Liver (tissue), 7 donors: ENCODE measurements at regions not wholly inside any gene's neighbourhood (a gene's known extent, or its start where the extent isn't known, plus 50 kb on each side); places are given as distances from the start of the nearest gene placed in this dataset.
A peak's percentile ranks its signal among the peaks of the same experiment; 100 is the strongest.

Experiments used
- DNase-seq: peaks from one replicate; pipeline ENCODE4 v3.0.0-alpha.2; 2017; ENCODE audit warnings: low spot score
- H3K27ac ChIP-seq, 2 donors: one replicate each; pipeline ENCODE4 v1.7.0; 2013; ENCODE audit warnings: inconsistent platforms in 2 of 2, low read length in 2 of 2, control low read depth in 1 of 2, low read depth in 1 of 2, mild to moderate bottlenecking in 1 of 2
- H3K27me3 ChIP-seq, 4 donors: one replicate each; pipeline versions ENCODE4 v1.6.1 to v1.7.0; 2013; ENCODE audit warnings: low read length in 3 of 4, inconsistent platforms in 1 of 4, mild to moderate bottlenecking in 1 of 4, moderate library complexity in 1 of 4; ENCODE audit not compliant: control insufficient read depth in 4 of 4, insufficient read depth in 4 of 4
- H3K36me3 ChIP-seq, 4 donors: one replicate each; pipeline versions ENCODE4 v1.6.1 to v1.7.0; 2013; ENCODE audit warnings: low read length in 3 of 4, mild to moderate bottlenecking in 3 of 4, low read depth in 1 of 4, moderate library complexity in 1 of 4; ENCODE audit not compliant: control insufficient read depth in 4 of 4, insufficient read depth in 3 of 4
- H3K4me1 ChIP-seq, 4 donors: one replicate each; pipeline versions ENCODE4 v1.6.1 to v1.7.0; 2013; ENCODE audit warnings: low read length in 3 of 4, mild to moderate bottlenecking in 3 of 4, moderate library complexity in 1 of 4; ENCODE audit not compliant: control insufficient read depth in 4 of 4, insufficient read depth in 4 of 4
- H3K4me3 ChIP-seq, 3 donors: one replicate each; pipeline versions ENCODE4 v1.6.1 to v1.7.0; 2013; ENCODE audit warnings: low read length in 3 of 3, control low read depth in 1 of 3, low read depth in 1 of 3, mild to moderate bottlenecking in 1 of 3
- H3K9ac ChIP-seq, 2 donors: one replicate each; pipeline ENCODE4 v1.7.0; 2013; ENCODE audit warnings: low read length in 2 of 2, mild to moderate bottlenecking in 2 of 2, moderate library complexity in 2 of 2, control low read depth in 1 of 2, low read depth in 1 of 2
- H3K9me3 ChIP-seq, 4 donors: one replicate each; pipeline versions ENCODE4 v1.6.1 to v1.7.0; 2013; ENCODE audit warnings: low read length in 3 of 4; ENCODE audit not compliant: control insufficient read depth in 4 of 4
- EGR1 ChIP-seq, 2 donors: IDR thresholded peaks; 2 replicates each; pipeline ENCODE4 v1.6.1; 2016 to 2018; ENCODE audit warnings: antibody characterized with exemption in 2 of 2, low read depth in 2 of 2
- FOXA2 ChIP-seq: IDR thresholded peaks from 2 replicates; pipeline ENCODE4 v1.6.1; 2016; ENCODE audit warnings: antibody characterized with exemption
- GABPA ChIP-seq, 2 donors: IDR thresholded peaks in 1 of 2; conservative IDR thresholded peaks in 1 of 2; 2 replicates each; pipeline ENCODE4 v1.6.1; 2016; ENCODE audit warnings: antibody characterized with exemption in 2 of 2, mild to moderate bottlenecking in 1 of 2, moderate library complexity in 1 of 2
- HNF4A ChIP-seq, 2 donors: conservative IDR thresholded peaks; 2 replicates each; pipeline ENCODE4 v1.6.1; 2016; ENCODE audit warnings: antibody characterized with exemption in 2 of 2, mild to moderate bottlenecking in 2 of 2
- HNF4G ChIP-seq: IDR thresholded peaks from 2 replicates; pipeline ENCODE4 v1.6.1; 2016; ENCODE audit warnings: antibody characterized with exemption
- JUND ChIP-seq, 2 donors: IDR thresholded peaks; 2 replicates each; pipeline ENCODE4 v1.6.1; 2016; ENCODE audit warnings: antibody characterized with exemption in 2 of 2
- MAX ChIP-seq: IDR thresholded peaks from 2 replicates; pipeline ENCODE4 v1.6.1; 2016; ENCODE audit warnings: antibody characterized with exemption
- RAD21 ChIP-seq, 2 donors: IDR thresholded peaks; 2 replicates each; pipeline ENCODE4 v1.6.1; 2016; ENCODE audit warnings: antibody characterized with exemption in 2 of 2, mild to moderate bottlenecking in 2 of 2
- RXRA ChIP-seq, 2 donors: IDR thresholded peaks; 2 replicates each; pipeline ENCODE4 v1.6.1; 2017 to 2018; ENCODE audit warnings: antibody characterized with exemption in 2 of 2, mild to moderate bottlenecking in 1 of 2
- TAF1 ChIP-seq: conservative IDR thresholded peaks from 2 replicates; pipeline ENCODE4 v1.6.1; 2016; ENCODE audit warnings: antibody characterized with exemption, mild to moderate bottlenecking
- YY1 ChIP-seq: IDR thresholded peaks from 2 replicates; pipeline ENCODE4 v1.6.1; 2016; ENCODE audit warnings: antibody characterized with exemption, mild to moderate bottlenecking
- WGBS: extraction: QIAGEN DNeasy Blood & Tissue Kit; methylation state at CpG from one replicate; pipeline ENCODE4 v1.1.7; 2013; 5-methylcytosine and 5-hydroxymethylcytosine counted together
- TF ChIP-seq, protein P1 (sequence below): IDR thresholded peaks from 2 replicates; pipeline ENCODE4 v1.6.1; 2016; ENCODE audit warnings: antibody characterized with exemption, mild to moderate bottlenecking
- TF ChIP-seq, protein P2 (sequence below): IDR thresholded peaks from 2 replicates; pipeline ENCODE4 v1.6.1; 2016; ENCODE audit warnings: antibody characterized with exemption
- TF ChIP-seq, protein P3 (sequence below): IDR thresholded peaks from 2 replicates; pipeline ENCODE4 v1.6.1; 2016; ENCODE audit warnings: antibody characterized with exemption
- donor health status: healthy.
- donor health status: healthy.
- donor health status: healthy.
- donor health status: healthy.

GRCh38 chr11:10925149-10925926 lies 67.5 kb upstream of the ZBED5 start:
- no peak overlapping the region for H3K27ac ChIP-seq
- H3K4me3 ChIP-seq = no peak overlapping the region
- 73% methylated on average over 6 of the region's 6 CpGs for WGBS

DNA sequence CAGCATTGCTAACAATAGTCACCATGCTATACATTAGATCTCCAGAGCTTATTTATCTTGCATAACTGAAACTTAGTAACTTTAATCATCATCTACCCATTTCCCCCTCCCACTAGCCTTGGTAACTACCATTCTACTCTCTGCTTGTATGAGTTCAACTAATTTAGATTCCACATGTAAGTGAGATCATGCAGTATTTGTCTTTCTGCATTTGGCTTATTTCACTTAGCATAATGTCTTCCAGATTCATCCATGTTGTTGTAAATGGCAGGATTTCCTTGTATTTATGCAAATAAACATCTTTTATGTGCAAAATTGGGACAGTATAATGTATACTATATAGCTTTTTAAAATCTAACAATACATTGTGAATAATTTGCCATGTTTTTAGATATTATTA lies 66.0 kb upstream of the ZBED5 start:
- Histone ChIP-seq H3K9ac (no peak overlapping the region), H3K36me3 (no peaks in the 10 kb centered on the region), H3K9me3 (no peaks in the 10 kb centered on the region), H3K27ac (no peak overlapping the region), H3K4me1 (peaks cover 0 to 12% (median 11%) of the 10 kb centered on the region in 4 donors), H3K27me3 (no peaks in the 10 kb centered on the region), H3K4me3 (no peak overlapping the region)
- no peak for DNase-seq
- TF ChIP-seq FOXA2 (no peak), TAF1 (no peak), RXRA (IDR thresholded peaks at IDR 0.05) (no peak), HNF4A (conservative IDR thresholded peaks at IDR 0.05) (no peak), JUND (IDR thresholded peaks at IDR 0.05) (no peak), MAX (no peak), HNF4G (no peak), EGR1 (IDR thresholded peaks at IDR 0.05; ENCODE audit: low read depth in 2 of 2) (no peak), YY1 (no peak), RAD21 (IDR thresholded peaks at IDR 0.05) (no peak), GABPA (IDR thresholded peaks at IDR 0.05 in 1 of 2, conservative IDR thresholded peaks at IDR 0.05 in 1 of 2) (no peak)
- TF ChIP-seq, protein P1, sequence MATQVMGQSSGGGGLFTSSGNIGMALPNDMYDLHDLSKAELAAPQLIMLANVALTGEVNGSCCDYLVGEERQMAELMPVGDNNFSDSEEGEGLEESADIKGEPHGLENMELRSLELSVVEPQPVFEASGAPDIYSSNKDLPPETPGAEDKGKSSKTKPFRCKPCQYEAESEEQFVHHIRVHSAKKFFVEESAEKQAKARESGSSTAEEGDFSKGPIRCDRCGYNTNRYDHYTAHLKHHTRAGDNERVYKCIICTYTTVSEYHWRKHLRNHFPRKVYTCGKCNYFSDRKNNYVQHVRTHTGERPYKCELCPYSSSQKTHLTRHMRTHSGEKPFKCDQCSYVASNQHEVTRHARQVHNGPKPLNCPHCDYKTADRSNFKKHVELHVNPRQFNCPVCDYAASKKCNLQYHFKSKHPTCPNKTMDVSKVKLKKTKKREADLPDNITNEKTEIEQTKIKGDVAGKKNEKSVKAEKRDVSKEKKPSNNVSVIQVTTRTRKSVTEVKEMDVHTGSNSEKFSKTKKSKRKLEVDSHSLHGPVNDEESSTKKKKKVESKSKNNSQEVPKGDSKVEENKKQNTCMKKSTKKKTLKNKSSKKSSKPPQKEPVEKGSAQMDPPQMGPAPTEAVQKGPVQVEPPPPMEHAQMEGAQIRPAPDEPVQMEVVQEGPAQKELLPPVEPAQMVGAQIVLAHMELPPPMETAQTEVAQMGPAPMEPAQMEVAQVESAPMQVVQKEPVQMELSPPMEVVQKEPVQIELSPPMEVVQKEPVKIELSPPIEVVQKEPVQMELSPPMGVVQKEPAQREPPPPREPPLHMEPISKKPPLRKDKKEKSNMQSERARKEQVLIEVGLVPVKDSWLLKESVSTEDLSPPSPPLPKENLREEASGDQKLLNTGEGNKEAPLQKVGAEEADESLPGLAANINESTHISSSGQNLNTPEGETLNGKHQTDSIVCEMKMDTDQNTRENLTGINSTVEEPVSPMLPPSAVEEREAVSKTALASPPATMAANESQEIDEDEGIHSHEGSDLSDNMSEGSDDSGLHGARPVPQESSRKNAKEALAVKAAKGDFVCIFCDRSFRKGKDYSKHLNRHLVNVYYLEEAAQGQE = no peak
- TF ChIP-seq, protein P2, sequence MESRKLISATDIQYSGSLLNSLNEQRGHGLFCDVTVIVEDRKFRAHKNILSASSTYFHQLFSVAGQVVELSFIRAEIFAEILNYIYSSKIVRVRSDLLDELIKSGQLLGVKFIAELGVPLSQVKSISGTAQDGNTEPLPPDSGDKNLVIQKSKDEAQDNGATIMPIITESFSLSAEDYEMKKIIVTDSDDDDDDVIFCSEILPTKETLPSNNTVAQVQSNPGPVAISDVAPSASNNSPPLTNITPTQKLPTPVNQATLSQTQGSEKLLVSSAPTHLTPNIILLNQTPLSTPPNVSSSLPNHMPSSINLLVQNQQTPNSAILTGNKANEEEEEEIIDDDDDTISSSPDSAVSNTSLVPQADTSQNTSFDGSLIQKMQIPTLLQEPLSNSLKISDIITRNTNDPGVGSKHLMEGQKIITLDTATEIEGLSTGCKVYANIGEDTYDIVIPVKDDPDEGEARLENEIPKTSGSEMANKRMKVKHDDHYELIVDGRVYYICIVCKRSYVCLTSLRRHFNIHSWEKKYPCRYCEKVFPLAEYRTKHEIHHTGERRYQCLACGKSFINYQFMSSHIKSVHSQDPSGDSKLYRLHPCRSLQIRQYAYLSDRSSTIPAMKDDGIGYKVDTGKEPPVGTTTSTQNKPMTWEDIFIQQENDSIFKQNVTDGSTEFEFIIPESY = no peak
- TF ChIP-seq, protein P3, sequence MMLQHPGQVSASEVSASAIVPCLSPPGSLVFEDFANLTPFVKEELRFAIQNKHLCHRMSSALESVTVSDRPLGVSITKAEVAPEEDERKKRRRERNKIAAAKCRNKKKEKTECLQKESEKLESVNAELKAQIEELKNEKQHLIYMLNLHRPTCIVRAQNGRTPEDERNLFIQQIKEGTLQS = no peak

More at GRCh38 chr11:10925149-10925926, 67.5 kb upstream of the ZBED5 start:
- Histone ChIP-seq H3K36me3 (no peaks in the 10 kb centered on the region), H3K4me1 (peaks cover 0 to 12% (median 11%) of the 10 kb centered on the region in 4 donors), H3K27me3 (no peaks in the 10 kb centered on the region), H3K9ac (no peak overlapping the region), H3K9me3 (no peaks in the 10 kb centered on the region)
- TF ChIP-seq, protein P3 = no peak
- TF ChIP-seq HNF4A (conservative IDR thresholded peaks at IDR 0.05) (peak in 1 of 2 donors; percentile 66), RAD21 (IDR thresholded peaks at IDR 0.05) (no peak), RXRA (IDR thresholded peaks at IDR 0.05) (peak in 1 of 2 donors; percentile 19)
- no peak for DNase-seq
